WTC11 (cell line): ENCODE measurements at regions not wholly inside any gene's neighbourhood (a gene's known extent, or its start where the extent isn't known, plus 50 kb on each side); places are given as distances from the start of the nearest gene placed in this dataset.

ENCODE experiments used
- ATAC-seq: fragments of 200-7000 bp; cut with Tn5 transposase; 2 replicates; pipeline ENCODE4 v1.10.0; 2021; ENCODE audit warnings: mild to moderate bottlenecking, moderate library complexity
- CTCF ChIA-PET: fragments of 300-600 bp; sonication (Branson Sonifier 250); formaldehyde crosslinking; loops from one replicate; lab custom pipeline; 2021; ENCODE audit warnings: antibody characterized with exemption; lab: Charles Lee
- POLR2A ChIA-PET: fragments of 350-600 bp; sonication (Branson Sonifier 250); formaldehyde crosslinking; loops from one replicate; lab custom pipeline; 2021; ENCODE audit warnings: antibody characterized with exemption; lab: Charles Lee
- DNase-seq: peaks from one replicate; pipeline ENCODE4 v3.0.0; 2021; ENCODE audit warnings: low spot score
- H3K27ac Mint-ChIP-seq: 2 replicates; pipeline ENCODE4 v1.8.0; 2021; ENCODE audit warnings: mixed read lengths
- H3K27me3 Mint-ChIP-seq: 2 replicates; pipeline ENCODE4 v1.8.0; 2021; ENCODE audit warnings: low read depth, mild to moderate bottlenecking, moderate library complexity, mixed read lengths
- H3K36me3 Mint-ChIP-seq: 2 replicates; pipeline ENCODE4 v1.8.0; 2021; ENCODE audit warnings: mixed read lengths
- H3K4me1 Mint-ChIP-seq: 2 replicates; pipeline ENCODE4 v1.8.0; 2022; ENCODE audit warnings: mixed read lengths
- H3K4me3 Mint-ChIP-seq: 2 replicates; pipeline ENCODE4 v1.8.0; 2021; ENCODE audit warnings: mild to moderate bottlenecking, moderate library complexity, mixed read lengths
- H3K9me3 Mint-ChIP-seq: 2 replicates; pipeline ENCODE4 v1.8.0; 2021; ENCODE audit warnings: mixed read lengths
- ATF1 ChIP-seq: sonication (generic); formaldehyde crosslinking; IDR thresholded peaks from 2 replicates; pipeline ENCODE4 v1.8.1; 2023; ENCODE audit warnings: mild to moderate bottlenecking, moderate library complexity, missing genetic modification reagents
- GTF2I ChIP-seq: fragments of 250-450 bp; sonication (Bioruptor Pico); conservative IDR thresholded peaks from 2 replicates; pipeline ENCODE4 v1.4.0; 2021; ENCODE audit warnings: mild to moderate bottlenecking
- HMGA2 ChIP-seq: fragments of 250-450 bp; sonication (Bioruptor Pico); IDR thresholded peaks from 2 replicates; pipeline ENCODE4 v1.4.0; 2021; ENCODE audit warnings: mild to moderate bottlenecking, moderate library complexity
- NFE2L1 ChIP-seq: sonication (generic); formaldehyde crosslinking; IDR thresholded peaks from 2 replicates; pipeline ENCODE4 v1.8.1; 2023; ENCODE audit warnings: missing genetic modification reagents
- SMAD3 ChIP-seq: sonication (generic); formaldehyde crosslinking; IDR thresholded peaks from 2 replicates; pipeline ENCODE4 v1.8.0; 2022; ENCODE audit warnings: missing genetic modification reagents, mild to moderate bottlenecking, borderline replicate concordance
- TEAD1 ChIP-seq: sonication (generic); formaldehyde crosslinking; IDR thresholded peaks from 2 replicates; pipeline ENCODE4 v1.8.0; 2022; ENCODE audit warnings: mild to moderate bottlenecking, missing genetic modification reagents
- ZNF219 ChIP-seq: sonication (generic); formaldehyde crosslinking; IDR thresholded peaks from 2 replicates; pipeline ENCODE4 v1.8.0; 2023; ENCODE audit warnings: missing genetic modification reagents, mild to moderate bottlenecking, borderline replicate concordance
- ZNF396 ChIP-seq: fragments of 250-450 bp; sonication (Bioruptor Pico); IDR thresholded peaks from 2 replicates; pipeline ENCODE4 v1.8.0; 2021; ENCODE audit warnings: mild to moderate bottlenecking, moderate library complexity, borderline replicate concordance
- ZNF416 ChIP-seq: fragments of 250-450 bp; sonication (Bioruptor Pico); IDR thresholded peaks from 2 replicates; pipeline ENCODE4 v1.9.0; 2021; ENCODE audit warnings: mild to moderate bottlenecking, inconsistent platforms
- TF ChIP-seq, protein P1 (sequence below): fragments of 250-450 bp; sonication (Bioruptor Pico); IDR thresholded peaks from 2 replicates; pipeline ENCODE4 v2.1.2; 2022; ENCODE audit warnings: mild to moderate bottlenecking, moderate library complexity
- TF ChIP-seq, protein P2 (sequence below): fragments of 250-450 bp; sonication (Bioruptor Pico); IDR thresholded peaks from 2 replicates; pipeline ENCODE4 v1.9.0; 2021; ENCODE audit warnings: mild to moderate bottlenecking, borderline replicate concordance
- TF ChIP-seq, protein P3 (sequence below): sonication (generic); formaldehyde crosslinking; conservative IDR thresholded peaks from 2 replicates; pipeline ENCODE4 v1.8.1; 2023; ENCODE audit warnings: mild to moderate bottlenecking, low read depth, missing genetic modification reagents, moderate library complexity
- TF ChIP-seq, protein P4 (sequence below): sonication (generic); formaldehyde crosslinking; IDR thresholded peaks from 2 replicates; pipeline ENCODE4 v1.8.1; 2023; ENCODE audit warnings: mild to moderate bottlenecking, missing genetic modification reagents
- TF ChIP-seq, protein P5 (sequence below): sonication (generic); formaldehyde crosslinking; IDR thresholded peaks from 2 replicates; pipeline ENCODE4 v1.8.0; 2022; ENCODE audit warnings: mild to moderate bottlenecking, missing genetic modification reagents
- TF ChIP-seq, protein P6 (sequence below): sonication (generic); formaldehyde crosslinking; IDR thresholded peaks from 2 replicates; pipeline ENCODE4 v1.8.0; 2023; ENCODE audit warnings: missing genetic modification reagents
- TF ChIP-seq, protein P7 (sequence below): fragments of 200-600 bp; IDR thresholded peaks from 2 replicates; pipeline ENCODE4 v1.8.0; 2022; ENCODE audit warnings: antibody characterized with exemption
- TF ChIP-seq, protein P8 (sequence below): sonication (generic); formaldehyde crosslinking; conservative IDR thresholded peaks from 2 replicates; pipeline ENCODE4 v1.8.1; 2022; ENCODE audit warnings: mild to moderate bottlenecking, missing genetic modification reagents

DNA sequence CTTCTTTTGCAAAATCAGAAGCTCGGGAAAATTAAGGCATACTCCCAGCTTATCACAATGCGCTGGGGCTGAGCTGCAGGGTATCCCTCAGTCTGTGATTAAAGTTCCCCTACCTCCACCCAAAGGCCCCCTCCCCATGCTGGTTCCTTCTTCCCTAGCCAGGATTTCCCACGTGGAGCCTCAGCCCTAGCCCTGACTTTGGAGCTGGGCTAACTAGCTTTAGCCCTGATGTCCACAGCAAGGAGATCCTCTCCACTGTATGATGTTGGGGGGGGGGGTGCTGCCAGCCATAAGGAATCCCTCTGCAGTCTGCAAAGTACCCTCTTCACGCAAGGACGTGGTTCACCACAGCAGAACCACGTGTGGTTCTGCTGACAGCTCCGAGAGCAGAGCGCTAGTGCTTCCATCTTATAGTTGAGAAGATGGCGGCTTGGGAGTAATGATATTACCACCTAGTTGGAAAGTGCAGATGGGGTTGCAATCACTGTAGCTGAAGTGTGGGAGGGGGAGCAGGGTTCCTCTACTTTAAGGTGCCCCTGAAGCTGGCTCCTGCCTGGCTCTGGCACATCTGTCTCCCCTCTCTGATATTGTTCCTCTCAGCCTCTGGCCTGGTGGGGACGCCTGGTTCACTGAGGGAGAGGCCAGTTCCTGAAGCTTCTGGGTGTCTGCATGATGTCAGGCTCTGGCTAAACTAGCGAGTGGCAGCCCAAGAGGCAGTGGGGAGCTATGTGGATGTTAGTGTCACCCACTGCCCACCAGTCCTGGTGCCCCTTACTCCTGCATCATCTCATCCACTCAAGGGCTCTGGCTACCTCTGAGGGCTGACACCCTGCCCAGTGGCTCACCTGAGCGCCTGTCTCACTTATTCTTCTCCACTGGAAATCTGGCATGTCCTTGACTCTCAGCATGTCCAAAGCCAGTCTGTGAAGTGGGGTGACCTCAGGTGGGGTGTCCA lies 270.7 kb downstream of the RPS24 start:
- CTCF ChIA-PET = interaction anchor here (0.7 to 3.6 kb wide), 8 partner anchors 12 to 257 kb away, joined by 3 to 44 read pairs (median 3); no protein-coding TSS in a partner anchor
- POLR2A ChIA-PET = interaction anchor here (0.5 to 0.7 kb wide), 2 partner anchors 352 to 513 kb away, joined by 4 to 6 read pairs; no protein-coding TSS in a partner anchor
- no peaks in the 10 kb centered on the region; the same call in 1 of the 2 replicates for H3K27me3 Mint-ChIP-seq
- no peak for DNase-seq
- peaks cover 31% of the 10 kb centered on the region for H3K4me1 Mint-ChIP-seq
- H3K36me3 Mint-ChIP-seq = no peaks in the 10 kb centered on the region
- peaks cover 16% of the 10 kb centered on the region for H3K9me3 Mint-ChIP-seq
- no peak overlapping the region for H3K27ac Mint-ChIP-seq
- H3K4me3 Mint-ChIP-seq = no peak overlapping the region
- TF ChIP-seq, protein P1, sequence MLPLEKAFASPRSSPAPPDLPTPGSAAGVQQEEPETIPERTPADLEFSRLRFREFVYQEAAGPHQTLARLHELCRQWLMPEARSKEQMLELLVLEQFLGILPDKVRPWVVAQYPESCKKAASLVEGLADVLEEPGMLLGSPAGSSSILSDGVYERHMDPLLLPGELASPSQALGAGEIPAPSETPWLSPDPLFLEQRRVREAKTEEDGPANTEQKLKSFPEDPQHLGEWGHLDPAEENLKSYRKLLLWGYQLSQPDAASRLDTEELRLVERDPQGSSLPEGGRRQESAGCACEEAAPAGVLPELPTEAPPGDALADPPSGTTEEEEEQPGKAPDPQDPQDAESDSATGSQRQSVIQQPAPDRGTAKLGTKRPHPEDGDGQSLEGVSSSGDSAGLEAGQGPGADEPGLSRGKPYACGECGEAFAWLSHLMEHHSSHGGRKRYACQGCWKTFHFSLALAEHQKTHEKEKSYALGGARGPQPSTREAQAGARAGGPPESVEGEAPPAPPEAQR (CRISPR knock-in tag) = no peak
- no peak for TF ChIP-seq ZNF396 (CRISPR knock-in tag)
- TF ChIP-seq, protein P2, sequence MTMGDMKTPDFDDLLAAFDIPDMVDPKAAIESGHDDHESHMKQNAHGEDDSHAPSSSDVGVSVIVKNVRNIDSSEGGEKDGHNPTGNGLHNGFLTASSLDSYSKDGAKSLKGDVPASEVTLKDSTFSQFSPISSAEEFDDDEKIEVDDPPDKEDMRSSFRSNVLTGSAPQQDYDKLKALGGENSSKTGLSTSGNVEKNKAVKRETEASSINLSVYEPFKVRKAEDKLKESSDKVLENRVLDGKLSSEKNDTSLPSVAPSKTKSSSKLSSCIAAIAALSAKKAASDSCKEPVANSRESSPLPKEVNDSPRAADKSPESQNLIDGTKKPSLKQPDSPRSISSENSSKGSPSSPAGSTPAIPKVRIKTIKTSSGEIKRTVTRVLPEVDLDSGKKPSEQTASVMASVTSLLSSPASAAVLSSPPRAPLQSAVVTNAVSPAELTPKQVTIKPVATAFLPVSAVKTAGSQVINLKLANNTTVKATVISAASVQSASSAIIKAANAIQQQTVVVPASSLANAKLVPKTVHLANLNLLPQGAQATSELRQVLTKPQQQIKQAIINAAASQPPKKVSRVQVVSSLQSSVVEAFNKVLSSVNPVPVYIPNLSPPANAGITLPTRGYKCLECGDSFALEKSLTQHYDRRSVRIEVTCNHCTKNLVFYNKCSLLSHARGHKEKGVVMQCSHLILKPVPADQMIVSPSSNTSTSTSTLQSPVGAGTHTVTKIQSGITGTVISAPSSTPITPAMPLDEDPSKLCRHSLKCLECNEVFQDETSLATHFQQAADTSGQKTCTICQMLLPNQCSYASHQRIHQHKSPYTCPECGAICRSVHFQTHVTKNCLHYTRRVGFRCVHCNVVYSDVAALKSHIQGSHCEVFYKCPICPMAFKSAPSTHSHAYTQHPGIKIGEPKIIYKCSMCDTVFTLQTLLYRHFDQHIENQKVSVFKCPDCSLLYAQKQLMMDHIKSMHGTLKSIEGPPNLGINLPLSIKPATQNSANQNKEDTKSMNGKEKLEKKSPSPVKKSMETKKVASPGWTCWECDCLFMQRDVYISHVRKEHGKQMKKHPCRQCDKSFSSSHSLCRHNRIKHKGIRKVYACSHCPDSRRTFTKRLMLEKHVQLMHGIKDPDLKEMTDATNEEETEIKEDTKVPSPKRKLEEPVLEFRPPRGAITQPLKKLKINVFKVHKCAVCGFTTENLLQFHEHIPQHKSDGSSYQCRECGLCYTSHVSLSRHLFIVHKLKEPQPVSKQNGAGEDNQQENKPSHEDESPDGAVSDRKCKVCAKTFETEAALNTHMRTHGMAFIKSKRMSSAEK (CRISPR knock-in tag) = no peak
- TF ChIP-seq ZNF219 = no peak
- TF ChIP-seq TEAD1 (CRISPR knock-in tag) = no peak
- no peak for TF ChIP-seq GTF2I
- TF ChIP-seq, protein P3, sequence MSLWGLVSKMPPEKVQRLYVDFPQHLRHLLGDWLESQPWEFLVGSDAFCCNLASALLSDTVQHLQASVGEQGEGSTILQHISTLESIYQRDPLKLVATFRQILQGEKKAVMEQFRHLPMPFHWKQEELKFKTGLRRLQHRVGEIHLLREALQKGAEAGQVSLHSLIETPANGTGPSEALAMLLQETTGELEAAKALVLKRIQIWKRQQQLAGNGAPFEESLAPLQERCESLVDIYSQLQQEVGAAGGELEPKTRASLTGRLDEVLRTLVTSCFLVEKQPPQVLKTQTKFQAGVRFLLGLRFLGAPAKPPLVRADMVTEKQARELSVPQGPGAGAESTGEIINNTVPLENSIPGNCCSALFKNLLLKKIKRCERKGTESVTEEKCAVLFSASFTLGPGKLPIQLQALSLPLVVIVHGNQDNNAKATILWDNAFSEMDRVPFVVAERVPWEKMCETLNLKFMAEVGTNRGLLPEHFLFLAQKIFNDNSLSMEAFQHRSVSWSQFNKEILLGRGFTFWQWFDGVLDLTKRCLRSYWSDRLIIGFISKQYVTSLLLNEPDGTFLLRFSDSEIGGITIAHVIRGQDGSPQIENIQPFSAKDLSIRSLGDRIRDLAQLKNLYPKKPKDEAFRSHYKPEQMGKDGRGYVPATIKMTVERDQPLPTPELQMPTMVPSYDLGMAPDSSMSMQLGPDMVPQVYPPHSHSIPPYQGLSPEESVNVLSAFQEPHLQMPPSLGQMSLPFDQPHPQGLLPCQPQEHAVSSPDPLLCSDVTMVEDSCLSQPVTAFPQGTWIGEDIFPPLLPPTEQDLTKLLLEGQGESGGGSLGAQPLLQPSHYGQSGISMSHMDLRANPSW (CRISPR knock-in tag) = no peak
- TF ChIP-seq, protein P4, sequence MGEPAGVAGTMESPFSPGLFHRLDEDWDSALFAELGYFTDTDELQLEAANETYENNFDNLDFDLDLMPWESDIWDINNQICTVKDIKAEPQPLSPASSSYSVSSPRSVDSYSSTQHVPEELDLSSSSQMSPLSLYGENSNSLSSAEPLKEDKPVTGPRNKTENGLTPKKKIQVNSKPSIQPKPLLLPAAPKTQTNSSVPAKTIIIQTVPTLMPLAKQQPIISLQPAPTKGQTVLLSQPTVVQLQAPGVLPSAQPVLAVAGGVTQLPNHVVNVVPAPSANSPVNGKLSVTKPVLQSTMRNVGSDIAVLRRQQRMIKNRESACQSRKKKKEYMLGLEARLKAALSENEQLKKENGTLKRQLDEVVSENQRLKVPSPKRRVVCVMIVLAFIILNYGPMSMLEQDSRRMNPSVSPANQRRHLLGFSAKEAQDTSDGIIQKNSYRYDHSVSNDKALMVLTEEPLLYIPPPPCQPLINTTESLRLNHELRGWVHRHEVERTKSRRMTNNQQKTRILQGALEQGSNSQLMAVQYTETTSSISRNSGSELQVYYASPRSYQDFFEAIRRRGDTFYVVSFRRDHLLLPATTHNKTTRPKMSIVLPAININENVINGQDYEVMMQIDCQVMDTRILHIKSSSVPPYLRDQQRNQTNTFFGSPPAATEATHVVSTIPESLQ (CRISPR knock-in tag) = no peak
- no peak for ATAC-seq

DNA sequence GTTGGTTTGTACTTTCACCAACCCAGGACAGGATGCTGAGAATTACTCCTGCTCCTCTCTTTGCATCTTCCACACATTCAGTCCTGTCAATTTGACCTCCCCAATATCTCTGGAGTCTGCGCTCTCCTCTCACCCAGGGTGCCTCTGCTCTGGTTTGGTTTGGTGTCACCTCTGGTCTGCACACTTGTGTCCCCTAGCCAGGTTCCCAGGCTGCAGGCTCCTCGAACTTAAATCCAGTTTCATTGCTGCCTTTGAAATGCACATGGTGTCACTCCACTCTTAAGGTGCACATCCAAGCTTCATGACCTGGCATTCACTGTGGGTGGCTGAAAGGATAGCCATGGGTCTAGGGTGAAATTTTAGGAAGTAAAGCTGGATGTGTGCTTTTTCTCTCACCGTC lies 271.6 kb downstream of the RPS24 start:
- Mint-ChIP-seq H3K27ac (no peak overlapping the region; the same call in 1 of the 2 replicates), H3K9me3 (peaks cover 9% of the 10 kb centered on the region), H3K36me3 (no peaks in the 10 kb centered on the region), H3K4me1 (peaks cover 31% of the 10 kb centered on the region), H3K4me3 (no peak overlapping the region), H3K27me3 (no peaks in the 10 kb centered on the region; the same call in 1 of the 2 replicates)
- POLR2A ChIA-PET = interaction anchor here (0.5 kb wide), 1 partner anchor 512 kb away, joined by 4 read pairs; no protein-coding TSS in a partner anchor
- no peak for ATAC-seq
- CTCF ChIA-PET = interaction anchor here (0.9 to 3.6 kb wide), 6 partner anchors 45 to 258 kb away, joined by 3 to 41 read pairs (median 4); no protein-coding TSS in a partner anchor
- no peak for DNase-seq
- TF ChIP-seq SMAD3 (CRISPR knock-in tag) = no peak
- TF ChIP-seq NFE2L1 (CRISPR knock-in tag) = no peak
- TF ChIP-seq, protein P5, sequence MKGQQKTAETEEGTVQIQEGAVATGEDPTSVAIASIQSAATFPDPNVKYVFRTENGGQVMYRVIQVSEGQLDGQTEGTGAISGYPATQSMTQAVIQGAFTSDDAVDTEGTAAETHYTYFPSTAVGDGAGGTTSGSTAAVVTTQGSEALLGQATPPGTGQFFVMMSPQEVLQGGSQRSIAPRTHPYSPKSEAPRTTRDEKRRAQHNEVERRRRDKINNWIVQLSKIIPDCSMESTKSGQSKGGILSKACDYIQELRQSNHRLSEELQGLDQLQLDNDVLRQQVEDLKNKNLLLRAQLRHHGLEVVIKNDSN (CRISPR knock-in tag) = no peak
- TF ChIP-seq, protein P6, sequence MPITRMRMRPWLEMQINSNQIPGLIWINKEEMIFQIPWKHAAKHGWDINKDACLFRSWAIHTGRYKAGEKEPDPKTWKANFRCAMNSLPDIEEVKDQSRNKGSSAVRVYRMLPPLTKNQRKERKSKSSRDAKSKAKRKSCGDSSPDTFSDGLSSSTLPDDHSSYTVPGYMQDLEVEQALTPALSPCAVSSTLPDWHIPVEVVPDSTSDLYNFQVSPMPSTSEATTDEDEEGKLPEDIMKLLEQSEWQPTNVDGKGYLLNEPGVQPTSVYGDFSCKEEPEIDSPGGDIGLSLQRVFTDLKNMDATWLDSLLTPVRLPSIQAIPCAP (CRISPR knock-in tag) = no peak
- no peak for TF ChIP-seq ZNF416 (CRISPR knock-in tag)
- TF ChIP-seq, protein P7, sequence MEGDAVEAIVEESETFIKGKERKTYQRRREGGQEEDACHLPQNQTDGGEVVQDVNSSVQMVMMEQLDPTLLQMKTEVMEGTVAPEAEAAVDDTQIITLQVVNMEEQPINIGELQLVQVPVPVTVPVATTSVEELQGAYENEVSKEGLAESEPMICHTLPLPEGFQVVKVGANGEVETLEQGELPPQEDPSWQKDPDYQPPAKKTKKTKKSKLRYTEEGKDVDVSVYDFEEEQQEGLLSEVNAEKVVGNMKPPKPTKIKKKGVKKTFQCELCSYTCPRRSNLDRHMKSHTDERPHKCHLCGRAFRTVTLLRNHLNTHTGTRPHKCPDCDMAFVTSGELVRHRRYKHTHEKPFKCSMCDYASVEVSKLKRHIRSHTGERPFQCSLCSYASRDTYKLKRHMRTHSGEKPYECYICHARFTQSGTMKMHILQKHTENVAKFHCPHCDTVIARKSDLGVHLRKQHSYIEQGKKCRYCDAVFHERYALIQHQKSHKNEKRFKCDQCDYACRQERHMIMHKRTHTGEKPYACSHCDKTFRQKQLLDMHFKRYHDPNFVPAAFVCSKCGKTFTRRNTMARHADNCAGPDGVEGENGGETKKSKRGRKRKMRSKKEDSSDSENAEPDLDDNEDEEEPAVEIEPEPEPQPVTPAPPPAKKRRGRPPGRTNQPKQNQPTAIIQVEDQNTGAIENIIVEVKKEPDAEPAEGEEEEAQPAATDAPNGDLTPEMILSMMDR = no peak
- no peak for TF ChIP-seq HMGA2 (CRISPR knock-in tag)
- no peak for TF ChIP-seq ATF1 (CRISPR knock-in tag)
- TF ChIP-seq, protein P8, sequence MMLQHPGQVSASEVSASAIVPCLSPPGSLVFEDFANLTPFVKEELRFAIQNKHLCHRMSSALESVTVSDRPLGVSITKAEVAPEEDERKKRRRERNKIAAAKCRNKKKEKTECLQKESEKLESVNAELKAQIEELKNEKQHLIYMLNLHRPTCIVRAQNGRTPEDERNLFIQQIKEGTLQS (CRISPR knock-in tag) = no peak
